ENCODE measurements at regions not wholly inside any gene's neighbourhood (a gene's known extent, or its start where the extent isn't known, plus 50 kb on each side); places are given as distances from the start of the nearest gene placed in this dataset.

DNA sequence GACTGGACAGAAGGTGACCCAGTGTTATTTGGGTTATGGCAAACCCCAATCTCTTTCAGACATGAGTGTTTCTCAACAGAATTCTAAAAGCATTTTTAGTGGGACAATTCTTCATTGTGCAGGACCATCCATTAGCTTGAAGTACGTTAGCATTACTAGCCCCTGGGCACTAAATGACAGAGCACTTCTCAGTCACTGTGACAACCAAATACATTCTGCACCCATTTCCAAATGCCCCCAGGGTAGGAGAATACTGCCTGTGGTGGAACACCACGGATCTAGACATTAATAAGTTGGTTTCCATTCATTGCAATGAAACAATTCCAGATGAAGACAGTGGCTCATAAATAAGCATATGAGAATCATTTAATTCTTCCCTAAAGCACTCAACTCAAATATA, 102.4 kb upstream of the FRMD4A start:
- no peak for DNase-seq (ENCODE audit: low spot score)
- in situ Hi-C loops (cut with MboI; ENCODE audit: low sequenced_read_pairs, unreplicated experiment), result no loop called here
- no peak for TF ChIP-seq CTCF (IDR thresholded peaks at IDR 0.05; ENCODE audit: borderline replicate concordance, control extremely low read depth, extremely low read depth, insufficient read depth, missing control alignments)

GRCh38 chr10:14431868-14432267, 101.1 kb upstream of the FRMD4A start:
- TF ChIP-seq CTCF (IDR thresholded peaks at IDR 0.05; ENCODE audit: borderline replicate concordance, control extremely low read depth, extremely low read depth, insufficient read depth, missing control alignments), result no peak
- DNase-seq (ENCODE audit: low spot score), result no peak
- in situ Hi-C loops (cut with MboI; ENCODE audit: low sequenced_read_pairs, unreplicated experiment), result no loop called here

GRCh38 chr10:14429043-14429700, 98.4 kb upstream of the FRMD4A start:
- no peak for DNase-seq (ENCODE audit: low spot score)
- no peak for TF ChIP-seq CTCF (IDR thresholded peaks at IDR 0.05; ENCODE audit: borderline replicate concordance, control extremely low read depth, extremely low read depth, insufficient read depth, missing control alignments)
- in situ Hi-C loops (cut with MboI; ENCODE audit: low sequenced_read_pairs, unreplicated experiment), result no loop called here

GRCh38 chr10:14425034-14425433, 94.3 kb upstream of the FRMD4A start:
- DNase-seq (ENCODE audit: low spot score), result no peak
- TF ChIP-seq CTCF (IDR thresholded peaks at IDR 0.05; ENCODE audit: borderline replicate concordance, control extremely low read depth, extremely low read depth, insufficient read depth, missing control alignments), result no peak
- in situ Hi-C loops (cut with MboI; ENCODE audit: low sequenced_read_pairs, unreplicated experiment), result no loop called here

- no peak for DNase-seq (ENCODE audit: low spot score)
- TF ChIP-seq CTCF (IDR thresholded peaks at IDR 0.05; ENCODE audit: borderline replicate concordance, control extremely low read depth, extremely low read depth, insufficient read depth, missing control alignments), result no peak
- in situ Hi-C loops (cut with MboI; ENCODE audit: low sequenced_read_pairs, unreplicated experiment), result no loop called here
Observed at GRCh38 chr10:14423111-14423744, 92.5 kb upstream of the FRMD4A start.

DNA sequence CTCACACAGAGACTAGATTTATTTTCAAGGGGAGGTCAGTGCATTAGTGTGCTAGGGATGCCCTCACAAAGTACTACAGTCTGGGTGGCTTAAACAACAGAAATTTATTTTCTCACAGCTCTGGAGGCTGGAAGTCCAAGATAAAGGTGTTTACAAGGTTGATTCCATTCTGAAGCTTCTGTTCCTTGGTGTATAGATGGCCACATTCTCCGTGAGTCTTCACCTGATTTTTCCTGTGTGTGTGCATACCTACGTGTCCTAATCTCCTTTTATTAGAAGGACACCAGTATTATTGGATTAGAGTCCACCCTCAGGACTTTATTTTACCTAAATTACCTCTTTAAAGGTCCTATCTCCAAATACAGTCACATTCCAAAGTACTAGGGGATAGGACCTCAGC, 91.7 kb upstream of the FRMD4A start:
- no peak for TF ChIP-seq CTCF (IDR thresholded peaks at IDR 0.05; ENCODE audit: borderline replicate concordance, control extremely low read depth, extremely low read depth, insufficient read depth, missing control alignments)
- DNase-seq (ENCODE audit: low spot score), result no peak
- in situ Hi-C loops (cut with MboI; ENCODE audit: low sequenced_read_pairs, unreplicated experiment), result no loop called here

All from GM13976 (cell line).